ENCODE measurements at regions not wholly inside any gene's neighbourhood (a gene's known extent, or its start where the extent isn't known, plus 50 kb on each side); places are given as distances from the start of the nearest gene placed in this dataset.

DNA sequence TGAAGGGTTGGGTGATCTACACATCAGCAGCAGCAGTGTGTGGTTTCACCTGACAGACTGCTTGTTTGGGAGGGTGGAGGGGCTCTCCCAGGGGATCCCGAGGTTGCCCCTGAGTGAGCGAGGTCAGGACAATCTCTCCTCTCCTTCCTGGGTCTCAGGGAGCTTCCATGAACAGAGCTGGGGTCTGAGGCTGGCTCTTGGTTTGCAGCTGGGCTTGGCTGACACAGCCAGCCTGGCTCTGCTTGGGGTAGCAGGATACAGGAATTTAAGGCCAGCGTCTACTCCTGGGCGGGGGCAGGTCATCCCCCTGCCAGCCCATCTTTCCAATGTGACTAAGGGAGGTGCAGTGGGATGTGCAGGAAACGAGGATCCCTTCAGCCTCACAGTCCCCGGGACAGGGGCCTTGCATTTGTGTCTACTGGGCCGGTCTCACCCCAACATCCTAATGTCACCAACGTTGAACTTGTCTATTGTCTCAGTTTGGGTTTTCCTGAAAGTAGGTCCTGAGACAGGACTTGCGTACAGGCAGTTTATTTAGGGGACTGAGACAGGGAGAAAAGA is 262.6 kb upstream of the HDAC4 start:
- TF ChIP-seq Cebpa-rat (IDR thresholded peaks at IDR 0.05): no peak
- H3K27me3 ChIP-seq: no peaks in the 10 kb centered on the region
- peak overlapping the region in 1 of 10 experiments; percentile 20; a peak in 1 of 20 replicates for H3K4me3 ChIP-seq
- no peaks in the 10 kb centered on the region for H3K36me3 ChIP-seq
- peak overlapping the region in 4 of 11 experiments; percentile 19 to 36 (median 27); a peak in 4 of 22 replicates for H3K9ac ChIP-seq
- no peaks in the 10 kb centered on the region for H4K20me1 ChIP-seq
- peak overlapping the region; percentile 68 to 92 (median 83) for H3K4me2 ChIP-seq
- no peak overlapping the region for H3K27ac ChIP-seq
- H3K4me1 ChIP-seq: peaks cover 46 to 72% (median 58%) of the 10 kb centered on the region in 10 experiments
- peaks cover 0 to 7% (median 0%) of the 10 kb centered on the region in 11 experiments; a peak in 1 of 22 replicates for H3K9me3 ChIP-seq (replicated peaks in 1 of 11)

DNA sequence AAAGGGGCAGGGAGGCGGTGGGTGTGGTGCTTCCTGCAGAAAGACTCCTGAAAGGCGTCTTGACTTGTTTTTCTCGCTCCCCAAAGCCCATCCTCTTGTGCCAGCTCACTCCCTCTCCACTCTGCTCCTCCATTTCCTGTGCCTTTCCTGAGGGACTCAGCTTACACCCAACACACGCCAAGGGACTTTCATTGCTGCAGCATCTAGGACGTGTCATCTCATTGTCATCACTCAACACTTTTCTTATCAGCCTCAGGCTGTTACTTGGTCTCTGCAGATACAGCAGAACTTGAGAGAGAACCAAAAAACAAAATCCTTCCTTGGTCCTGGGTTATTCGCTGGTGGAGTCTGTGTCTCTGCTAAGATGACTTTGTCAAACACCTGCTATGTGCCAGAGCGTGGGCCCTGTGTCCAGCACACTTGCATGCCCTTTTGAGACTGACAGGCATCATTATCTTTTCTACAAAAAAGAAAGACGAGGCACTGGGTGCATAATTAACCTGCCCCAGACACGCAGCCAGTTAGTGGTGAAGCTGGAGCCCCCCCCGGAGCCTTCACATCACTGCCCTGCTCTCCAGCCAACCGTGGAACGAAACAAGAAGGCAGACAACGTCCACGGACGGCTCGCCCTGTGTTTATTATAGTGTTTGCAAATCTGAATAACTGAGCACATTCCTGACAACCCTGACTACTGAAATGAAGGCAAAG is 261.7 kb upstream of the HDAC4 start:
- Histone ChIP-seq H4K20me1 (no peaks in the 10 kb centered on the region), H3K27me3 (no peaks in the 10 kb centered on the region), H3K4me2 (peak overlapping the region; percentile 68 to 92 (median 83)), H3K36me3 (no peaks in the 10 kb centered on the region), H3K27ac (0 out of 22 replicates have a peak overlapping the region, but pooled peaks of 1 of the 11 experiments have one; percentile 66), H3K9me3 (replicated peaks in 1 of 11) (peaks cover 0 to 7% (median 0%) of the 10 kb centered on the region in 11 experiments; a peak in 2 of 22 replicates), H3K9ac (peak overlapping the region in 4 of 11 experiments; percentile 3 to 36 (median 22); a peak in 4 of 22 replicates), H3K4me3 (peak overlapping the region in 1 of 10 experiments; percentile 20; a peak in 1 of 20 replicates), H3K4me1 (peaks cover 46 to 66% (median 59%) of the 10 kb centered on the region in 10 experiments)
- no peak for TF ChIP-seq Cebpa-rat (IDR thresholded peaks at IDR 0.05)

DNA sequence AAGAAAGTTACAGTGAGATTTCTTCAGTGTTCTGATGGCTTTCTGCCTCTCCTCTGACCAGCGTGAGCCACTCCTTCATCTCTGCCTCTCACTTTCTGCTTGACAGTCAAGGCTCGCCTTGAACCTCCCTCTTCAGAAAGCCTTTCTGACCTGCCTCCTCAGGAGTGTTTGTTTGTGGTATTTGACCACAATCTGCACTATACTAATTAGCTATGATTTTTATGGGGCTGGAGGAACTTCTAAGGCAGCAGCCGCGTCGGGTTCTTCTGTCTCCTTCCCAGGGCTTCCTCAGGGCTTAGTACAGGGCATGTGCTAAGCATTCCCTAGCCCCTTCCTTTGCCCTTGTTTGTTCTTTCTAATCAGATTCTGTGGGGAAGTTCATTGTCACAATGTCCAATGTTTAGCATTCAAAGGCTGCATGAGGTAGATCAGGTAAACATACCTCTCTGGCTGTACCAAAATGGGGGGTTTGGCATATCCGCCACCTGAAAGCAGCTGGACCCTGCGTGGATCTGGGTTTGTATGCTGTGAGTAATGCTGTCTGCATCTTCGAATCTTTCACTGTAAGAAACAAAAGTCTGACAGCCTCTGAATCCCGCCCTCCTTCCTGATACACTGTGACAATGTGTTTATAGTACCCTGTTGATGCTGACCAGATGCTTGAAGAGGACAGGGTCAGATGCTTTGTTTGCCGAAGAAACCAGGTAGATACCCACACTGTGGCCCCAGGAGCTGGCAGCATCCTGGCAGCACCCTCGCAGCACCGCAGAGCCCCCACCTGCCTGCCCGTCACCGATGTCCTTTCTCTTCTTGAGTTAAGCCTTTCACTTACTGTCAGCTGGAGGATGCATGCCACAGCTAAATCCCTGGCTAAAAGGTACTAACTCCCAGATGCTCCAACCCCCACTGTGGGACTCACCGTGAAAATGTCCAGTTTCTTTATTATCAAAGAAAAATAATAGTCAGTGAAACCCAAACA is 260.8 kb upstream of the HDAC4 start:
- Histone ChIP-seq H3K36me3 (no peaks in the 10 kb centered on the region), H3K9ac (peak overlapping the region in 6 of 11 experiments; percentile 7 to 71 (median 36); a peak in 9 of 22 replicates), H3K27ac (peak overlapping the region in 7 of 11 experiments; percentile 7 to 66 (median 44); a peak in 9 of 22 replicates), H3K4me2 (peak overlapping the region; percentile 68 to 92 (median 83)), H3K9me3 (replicated peaks in 1 of 11) (peaks cover 0 to 14% (median 0%) of the 10 kb centered on the region in 11 experiments; a peak in 5 of 22 replicates), H3K4me3 (no peak overlapping the region), H3K4me1 (peaks cover 46 to 61% (median 53%) of the 10 kb centered on the region in 10 experiments), H4K20me1 (no peaks in the 10 kb centered on the region), H3K27me3 (no peaks in the 10 kb centered on the region)
- no peak for TF ChIP-seq Cebpa-rat (IDR thresholded peaks at IDR 0.05)

DNA sequence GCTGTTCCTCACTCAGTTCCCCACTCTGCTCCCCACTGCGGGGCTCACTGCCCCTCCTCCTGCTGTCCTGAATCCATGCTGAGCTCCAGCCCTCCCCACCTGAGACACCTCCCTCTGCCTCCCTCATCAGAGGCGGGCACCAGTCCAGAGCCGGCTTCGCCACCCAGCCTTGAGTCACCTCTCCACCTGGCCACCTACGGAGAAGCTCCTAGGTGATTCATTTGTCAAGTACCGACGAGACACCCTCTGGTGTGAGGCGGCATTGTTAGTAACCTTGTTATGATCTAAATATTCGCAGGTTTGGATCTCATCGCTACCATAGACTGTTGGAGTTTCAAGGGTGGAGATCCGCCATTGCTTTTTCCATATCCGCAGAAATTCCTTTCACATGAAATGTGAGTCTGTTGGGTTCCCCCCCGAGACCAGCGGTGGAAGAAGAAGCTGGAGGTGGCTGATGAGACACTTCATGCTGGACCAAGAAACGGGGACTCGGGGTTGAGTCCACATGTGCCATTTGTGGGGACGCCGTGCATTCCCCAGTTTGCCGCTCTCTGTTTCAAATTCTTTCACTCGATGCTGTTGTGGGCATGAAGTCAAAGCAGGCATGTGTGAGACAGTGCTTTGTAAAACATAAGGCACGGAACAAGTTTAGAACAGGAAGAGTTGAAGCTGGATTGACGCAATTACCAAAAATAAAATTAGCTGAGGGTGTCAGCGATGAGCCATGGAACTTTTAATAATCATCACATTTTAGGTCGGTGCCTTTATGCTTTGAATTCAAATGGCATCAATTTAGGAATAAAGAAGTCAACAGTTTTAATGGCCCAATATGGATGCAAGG is 259.8 kb upstream of the HDAC4 start:
- TF ChIP-seq Cebpa-rat (IDR thresholded peaks at IDR 0.05): no peak
- peak overlapping the region; percentile 68 to 92 (median 83) for H3K4me2 ChIP-seq

DNA sequence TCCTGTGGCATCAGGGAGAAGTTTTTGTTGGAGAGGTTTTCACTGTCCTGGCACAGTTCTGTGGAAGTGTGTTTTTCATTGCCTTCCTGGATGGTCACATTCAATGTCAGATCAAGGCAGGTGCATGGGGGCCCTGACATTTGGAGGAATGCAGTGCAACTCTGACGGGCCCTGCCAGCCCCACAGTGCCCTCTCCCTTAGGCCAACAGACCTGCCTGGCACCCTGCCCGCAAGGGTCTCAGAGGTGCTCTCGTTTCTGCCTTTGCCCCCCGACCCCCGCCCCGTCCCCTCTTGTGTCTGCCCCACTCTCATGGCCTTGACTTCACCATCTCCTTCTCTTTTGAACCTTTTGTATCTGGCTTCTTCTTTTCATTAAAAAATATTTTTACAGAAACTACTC is 257.2 kb upstream of the HDAC4 start:
- Histone ChIP-seq H3K36me3 (no peaks in the 10 kb centered on the region), H4K20me1 (no peaks in the 10 kb centered on the region), H3K4me2 (peak overlapping the region in 4 of 11 experiments; percentile 32 to 65 (median 42); a peak in 4 of 22 replicates), H3K27ac (no peak overlapping the region), H3K27me3 (no peaks in the 10 kb centered on the region), H3K4me3 (no peak overlapping the region), H3K9me3 (replicated peaks in 1 of 11) (peaks cover 0 to 36% (median 0%) of the 10 kb centered on the region in 11 experiments; a peak in 6 of 22 replicates), H3K9ac (no peak overlapping the region), H3K4me1 (peaks cover 35 to 47% (median 38%) of the 10 kb centered on the region in 10 experiments)
- TF ChIP-seq Cebpa-rat (IDR thresholded peaks at IDR 0.05): no peak

More for the DNA sequence above, 259.8 kb upstream of the HDAC4 start:
- peaks cover 46 to 63% (median 49%) of the 10 kb centered on the region in 10 experiments for H3K4me1 ChIP-seq
- H3K4me3 ChIP-seq: no peak overlapping the region; a peak in 1 of 20 replicates
- no peaks in the 10 kb centered on the region for H3K27me3 ChIP-seq
- H3K9ac ChIP-seq: peak overlapping the region in 5 of 11 experiments; percentile 7 to 71 (median 44); a peak in 7 of 22 replicates
- peak overlapping the region; percentile 27 to 66 (median 49); a peak in 21 of 22 replicates for H3K27ac ChIP-seq
- H3K36me3 ChIP-seq: no peaks in the 10 kb centered on the region
- no peaks in the 10 kb centered on the region for H4K20me1 ChIP-seq
- peaks cover 0 to 24% (median 0%) of the 10 kb centered on the region in 11 experiments; a peak in 6 of 22 replicates for H3K9me3 ChIP-seq (replicated peaks in 1 of 11)

DNA sequence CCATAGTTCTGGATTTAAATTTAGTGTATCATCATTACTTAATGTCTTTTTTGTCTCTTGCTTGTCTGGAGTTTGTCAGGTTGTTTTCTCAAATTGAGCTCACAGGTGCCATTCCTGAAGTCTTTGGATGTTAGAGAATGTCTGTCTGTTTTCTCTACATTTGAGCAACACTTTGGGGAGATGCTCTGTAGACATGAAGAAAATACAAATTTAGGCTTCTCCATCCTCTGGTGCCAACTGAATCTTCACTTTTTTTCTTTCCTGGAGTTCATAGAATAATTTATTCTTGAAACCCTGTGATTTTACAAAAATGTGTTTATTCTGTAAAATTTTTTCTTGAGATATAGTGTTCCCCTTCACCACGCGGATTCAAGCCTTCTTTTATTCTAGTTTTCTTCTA is 256.4 kb upstream of the HDAC4 start:
- Histone ChIP-seq H3K27me3 (no peaks in the 10 kb centered on the region), H3K36me3 (no peaks in the 10 kb centered on the region), H3K9ac (no peak overlapping the region), H4K20me1 (no peaks in the 10 kb centered on the region), H3K9me3 (replicated peaks in 1 of 11) (peaks cover 0 to 36% (median 0%) of the 10 kb centered on the region in 11 experiments; a peak in 6 of 22 replicates), H3K27ac (no peak overlapping the region), H3K4me1 (peaks cover 27 to 39% (median 31%) of the 10 kb centered on the region in 10 experiments), H3K4me3 (no peak overlapping the region), H3K4me2 (no peak overlapping the region)
- no peak for TF ChIP-seq Cebpa-rat (IDR thresholded peaks at IDR 0.05)

DNA sequence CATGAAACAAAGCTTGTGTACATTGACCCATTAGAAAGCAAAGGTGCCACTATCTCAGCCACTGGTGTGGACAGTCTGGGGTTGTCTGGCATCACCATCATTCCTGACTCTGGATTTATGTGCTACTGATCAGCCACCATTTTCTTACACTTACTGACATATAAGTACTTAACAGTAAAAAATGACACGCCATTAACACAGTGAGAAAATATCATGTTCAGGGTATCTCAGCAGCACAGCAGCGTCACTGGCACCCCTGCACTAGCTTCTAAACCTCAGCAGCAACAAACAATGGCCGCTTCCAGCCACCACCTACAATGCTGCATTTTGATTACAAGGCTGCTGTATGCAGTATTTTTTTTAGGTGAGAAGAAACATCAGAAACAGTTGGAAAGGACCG is 253.4 kb upstream of the HDAC4 start:
- Histone ChIP-seq H3K4me3 (no peak overlapping the region), H3K4me2 (no peak overlapping the region), H3K27me3 (no peaks in the 10 kb centered on the region), H3K36me3 (no peaks in the 10 kb centered on the region), H4K20me1 (no peaks in the 10 kb centered on the region), H3K27ac (no peak overlapping the region), H3K9ac (no peak overlapping the region), H3K4me1 (peaks cover 0 to 12% (median 4%) of the 10 kb centered on the region in 10 experiments; a peak in 9 of 20 replicates), H3K9me3 (replicated peaks in 1 of 11) (peaks cover 0 to 43% (median 4%) of the 10 kb centered on the region in 11 experiments; a peak in 14 of 22 replicates)
- no peak for TF ChIP-seq Cebpa-rat (IDR thresholded peaks at IDR 0.05)

DNA sequence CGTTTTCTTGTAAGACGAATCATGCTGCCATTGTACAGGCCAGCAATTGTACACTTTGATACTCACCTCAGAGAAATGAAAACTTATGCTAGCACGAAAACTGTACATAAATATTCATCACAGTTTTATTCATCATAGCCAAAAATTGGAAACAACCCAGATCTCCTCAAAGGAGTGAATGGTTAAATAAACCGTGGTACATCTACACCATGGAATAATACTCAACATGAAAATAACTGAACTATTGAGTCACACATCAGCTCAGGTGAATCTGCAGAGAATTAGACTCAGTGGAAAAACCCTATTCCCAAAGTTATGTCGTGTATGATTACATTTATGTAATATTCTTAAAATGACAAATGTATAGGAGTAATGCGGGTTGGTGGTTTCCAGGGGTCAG is 251.0 kb upstream of the HDAC4 start:
- Histone ChIP-seq H3K4me2 (no peak overlapping the region), H3K9me3 (replicated peaks in 1 of 11) (peaks cover 7 to 44% (median 17%) of the 10 kb centered on the region in 11 experiments), H4K20me1 (no peaks in the 10 kb centered on the region), H3K27ac (no peak overlapping the region), H3K9ac (no peak overlapping the region), H3K4me3 (no peak overlapping the region), H3K4me1 (peaks cover 0 to 6% (median 0%) of the 10 kb centered on the region in 10 experiments; a peak in 3 of 20 replicates), H3K27me3 (no peaks in the 10 kb centered on the region), H3K36me3 (no peaks in the 10 kb centered on the region)
- no peak for TF ChIP-seq Cebpa-rat (IDR thresholded peaks at IDR 0.05)
